ENCODE measurements at regions not wholly inside any gene's neighbourhood (a gene's known extent, or its start where the extent isn't known, plus 50 kb on each side); places are given as distances from the start of the nearest gene placed in this dataset.
"Not testable (repeated sequence)": the region's sequence is repeated elsewhere in the genome, so short reads cannot be mapped to it uniquely, and the experiment has no call there.

GRCh38 chr3:69490235-69490634 lies 104.3 kb upstream of the FRMD4B start:
- DNase-seq (ENCODE audit: low read depth) = no peak

GRCh38 chr3:69488026-69488425 lies 102.1 kb upstream of the FRMD4B start:
- DNase-seq (ENCODE audit: low read depth) = no peak

GRCh38 chr3:69485489-69485888 lies 99.6 kb upstream of the FRMD4B start:
- no peak for DNase-seq (ENCODE audit: low read depth)

- no peak for DNase-seq (ENCODE audit: low read depth)
Observed at GRCh38 chr3:69484507-69485393, 98.9 kb upstream of the FRMD4B start.

GRCh38 chr3:69483449-69483848 lies 97.6 kb upstream of the FRMD4B start:
- DNase-seq (ENCODE audit: low read depth) = no peak

- not testable (repeated sequence) for DNase-seq (ENCODE audit: low read depth)
Observed at GRCh38 chr3:69480986-69481385, 95.1 kb upstream of the FRMD4B start.

GRCh38 chr3:69474186-69474585 lies 88.3 kb upstream of the FRMD4B start:
- DNase-seq (ENCODE audit: low read depth) = no peak

GRCh38 chr3:69472093-69472492 lies 86.2 kb upstream of the FRMD4B start:
- no peak for DNase-seq (ENCODE audit: low read depth)

- DNase-seq (ENCODE audit: low read depth) = no peak
Observed at GRCh38 chr3:69463531-69463930, 77.6 kb upstream of the FRMD4B start.

GRCh38 chr3:69462826-69463100 lies 76.9 kb upstream of the FRMD4B start:
- DNase-seq (ENCODE audit: low read depth) = no peak

- no peak for DNase-seq (ENCODE audit: low read depth)
Observed at GRCh38 chr3:69462022-69462825, 76.3 kb upstream of the FRMD4B start.

- DNase-seq (ENCODE audit: low read depth) = no peak
Observed at GRCh38 chr3:69460034-69460433, 74.1 kb upstream of the FRMD4B start.

GRCh38 chr3:69458803-69459365 lies 73.0 kb upstream of the FRMD4B start:
- DNase-seq (ENCODE audit: low read depth) = no peak

GRCh38 chr3:69456631-69457030 lies 70.7 kb upstream of the FRMD4B start:
- DNase-seq (ENCODE audit: low read depth) = no peak

- no peak for DNase-seq (ENCODE audit: low read depth)
Observed at GRCh38 chr3:69454204-69454787, 68.4 kb upstream of the FRMD4B start.

GRCh38 chr3:69452295-69452694 lies 66.4 kb upstream of the FRMD4B start:
- no peak for DNase-seq (ENCODE audit: low read depth)

- DNase-seq (ENCODE audit: low read depth) = no peak
Observed at GRCh38 chr3:69451594-69451993, 65.7 kb upstream of the FRMD4B start.

- no peak for DNase-seq (ENCODE audit: low read depth)
Observed at GRCh38 chr3:69448877-69449276, 63.0 kb upstream of the FRMD4B start.

- DNase-seq (ENCODE audit: low read depth) = no peak
Observed at GRCh38 chr3:69446402-69447072, 60.6 kb upstream of the FRMD4B start.

GRCh38 chr3:69445498-69445897 lies 59.6 kb upstream of the FRMD4B start:
- DNase-seq (ENCODE audit: low read depth) = no peak

- no peak for DNase-seq (ENCODE audit: low read depth)
Observed at GRCh38 chr3:69445024-69445423, 59.1 kb upstream of the FRMD4B start.

GRCh38 chr3:69443457-69443920 lies 57.6 kb upstream of the FRMD4B start:
- no peak for DNase-seq (ENCODE audit: low read depth)
